ENCODE measurements at regions not wholly inside any gene's neighbourhood (a gene's known extent, or its start where the extent isn't known, plus 50 kb on each side); places are given as distances from the start of the nearest gene placed in this dataset.

DNA sequence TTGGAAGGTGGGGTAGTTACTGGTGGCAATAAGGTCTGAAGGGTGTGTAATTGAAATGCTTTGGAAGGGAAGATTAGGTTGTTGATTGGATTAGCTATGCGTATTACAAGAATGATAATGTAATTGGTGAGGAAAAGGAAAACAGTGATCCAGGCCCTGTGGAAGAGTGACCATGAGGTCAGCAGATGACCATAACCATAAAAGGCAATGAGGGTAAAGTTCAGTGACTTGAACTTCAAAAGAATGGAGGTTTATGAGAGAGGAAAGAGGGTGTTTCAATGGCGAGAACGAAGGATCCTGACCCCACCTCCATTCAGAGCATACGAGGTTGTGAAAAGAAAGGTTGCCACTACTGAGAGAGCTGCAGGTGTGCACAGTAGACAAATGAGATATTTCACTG, 439.7 kb downstream of the CCSER2 start:
- DNase-seq (ENCODE audit: low read depth in 4 of 4, low spot score in 2 of 4), result no peak

DNA sequence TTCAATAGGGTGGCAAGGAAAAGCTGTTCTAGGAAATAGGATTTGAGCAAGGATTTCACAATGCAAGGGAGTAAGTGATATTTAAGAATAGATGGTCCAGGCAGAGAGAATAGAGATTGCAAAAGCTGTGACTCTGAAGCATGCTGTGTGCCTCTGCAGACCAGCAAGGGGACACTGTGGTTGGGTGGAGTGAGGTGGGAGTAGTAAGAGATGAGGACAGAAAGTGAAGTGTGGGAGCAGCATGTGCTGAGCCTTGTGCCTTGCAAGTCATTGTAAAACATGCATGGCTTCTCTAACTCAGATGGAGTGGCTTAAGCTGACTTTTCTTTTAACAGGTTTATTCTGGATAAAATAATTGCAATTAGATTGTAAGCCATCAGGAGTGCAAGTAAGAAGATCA, 442.4 kb downstream of the CCSER2 start:
- DNase-seq (ENCODE audit: low read depth in 4 of 4, low spot score in 2 of 4), result no peak

GRCh38 chr10:84783386-84783785, 455.0 kb downstream of the CCSER2 start:
- peak in 2 of 4 donors; percentile 2 to 16 for DNase-seq (ENCODE audit: low read depth in 4 of 4, low spot score in 2 of 4)

- DNase-seq (ENCODE audit: low read depth in 4 of 4, low spot score in 2 of 4), result no peak
These were observed 455.5 kb downstream of the CCSER2 start for GRCh38 chr10:84783909-84784308.

- no peak for DNase-seq (ENCODE audit: low read depth in 4 of 4, low spot score in 2 of 4)
These were observed 456.4 kb downstream of the CCSER2 start for GRCh38 chr10:84784749-84785148.

DNA sequence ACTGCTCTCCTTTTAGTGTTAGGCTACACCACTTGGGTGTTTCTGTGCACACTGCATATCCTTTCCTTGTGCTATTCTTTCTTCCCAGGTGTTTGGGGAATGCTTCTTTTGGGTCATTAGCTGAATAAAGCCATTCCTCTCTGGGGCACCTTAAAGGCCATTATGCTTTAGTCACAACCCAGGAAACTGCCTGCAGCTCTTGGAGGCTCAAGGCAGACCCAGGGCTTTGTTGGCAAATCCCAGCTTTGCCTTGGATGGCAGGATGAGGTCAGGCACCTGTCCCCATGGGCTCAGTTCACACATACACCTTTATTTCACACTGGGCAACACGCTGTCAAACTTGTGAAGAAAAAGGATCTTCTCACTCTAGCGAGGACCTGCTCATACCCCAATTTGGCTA, 460.6 kb downstream of the CCSER2 start:
- no peak for DNase-seq (ENCODE audit: low read depth in 4 of 4, low spot score in 2 of 4)

GRCh38 chr10:84798312-84798711, 469.9 kb downstream of the CCSER2 start:
- no peak for DNase-seq (ENCODE audit: low read depth in 4 of 4, low spot score in 2 of 4)

GRCh38 chr10:84801156-84801555, 472.8 kb downstream of the CCSER2 start:
- DNase-seq (ENCODE audit: low read depth in 4 of 4, low spot score in 2 of 4), result no peak

- DNase-seq (ENCODE audit: low read depth in 4 of 4, low spot score in 2 of 4), result no peak
These were observed 473.5 kb downstream of the CCSER2 start for GRCh38 chr10:84801916-84802315.

GRCh38 chr10:84805149-84805548, 476.8 kb downstream of the CCSER2 start:
- no peak for DNase-seq (ENCODE audit: low read depth in 4 of 4, low spot score in 2 of 4)

GRCh38 chr10:84811113-84811512, 482.7 kb downstream of the CCSER2 start:
- DNase-seq (ENCODE audit: low read depth in 4 of 4, low spot score in 2 of 4), result no peak

DNA sequence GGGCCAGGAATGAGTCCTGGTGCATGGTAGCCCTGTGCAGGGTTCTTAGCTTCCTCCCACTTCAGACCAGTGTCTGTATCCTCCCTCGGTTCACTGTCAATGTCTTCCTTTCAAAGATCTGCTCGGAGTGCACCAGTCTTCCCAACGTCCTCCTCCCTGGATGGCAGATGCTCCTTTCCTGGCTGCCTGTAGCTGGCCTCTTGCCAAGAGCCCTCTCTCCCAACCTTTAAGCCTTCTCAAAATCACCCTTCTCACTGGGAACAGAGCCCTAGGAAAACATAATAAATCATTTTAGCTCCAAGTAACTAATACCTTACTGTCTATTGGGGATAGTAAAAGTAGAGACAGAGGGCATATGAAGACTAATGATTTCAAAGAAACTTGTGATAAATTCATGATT, 490.6 kb downstream of the CCSER2 start:
- DNase-seq (ENCODE audit: low read depth in 4 of 4, low spot score in 2 of 4), result no peak

DNA sequence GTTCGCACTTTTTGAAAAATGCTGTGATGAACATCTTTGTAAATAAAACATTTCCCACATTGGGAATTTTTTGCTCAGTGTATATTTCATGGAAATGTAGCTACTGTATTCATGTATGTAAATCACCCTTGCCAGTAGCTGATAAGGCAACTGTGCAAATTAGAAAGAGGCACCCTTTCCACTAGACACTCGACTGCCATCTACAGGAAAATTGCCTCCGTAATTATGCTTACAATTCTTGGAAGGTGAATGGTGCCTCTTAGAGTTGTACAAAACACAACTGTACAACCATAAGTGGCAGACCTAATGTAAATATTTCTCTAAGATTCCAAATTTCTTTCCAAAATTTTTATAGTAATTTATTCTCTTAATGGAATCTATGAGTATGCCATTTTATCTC, 491.7 kb downstream of the CCSER2 start:
- DNase-seq (ENCODE audit: low read depth in 4 of 4, low spot score in 2 of 4), result no peak

DNA sequence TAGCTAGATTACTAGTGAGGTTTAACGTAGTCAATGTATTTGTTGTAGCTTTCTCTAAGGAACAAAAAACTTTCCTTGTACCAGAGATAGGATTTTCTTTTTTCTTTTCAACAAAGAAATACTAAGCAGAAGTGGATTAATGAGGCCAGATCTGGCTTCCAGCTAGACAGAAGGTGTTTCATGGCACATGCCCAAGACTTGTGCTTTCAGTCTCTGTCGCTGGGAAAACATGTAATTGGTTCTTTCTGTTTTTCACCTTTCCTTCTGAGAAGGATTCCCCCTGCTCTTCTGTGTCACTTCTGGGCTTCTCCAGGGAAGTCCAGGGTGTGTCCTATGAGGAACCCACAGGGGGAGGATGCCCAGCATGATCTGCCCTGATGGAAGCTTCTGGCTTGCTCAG, 492.2 kb downstream of the CCSER2 start:
- DNase-seq (ENCODE audit: low read depth in 4 of 4, low spot score in 2 of 4), result no peak

DNA sequence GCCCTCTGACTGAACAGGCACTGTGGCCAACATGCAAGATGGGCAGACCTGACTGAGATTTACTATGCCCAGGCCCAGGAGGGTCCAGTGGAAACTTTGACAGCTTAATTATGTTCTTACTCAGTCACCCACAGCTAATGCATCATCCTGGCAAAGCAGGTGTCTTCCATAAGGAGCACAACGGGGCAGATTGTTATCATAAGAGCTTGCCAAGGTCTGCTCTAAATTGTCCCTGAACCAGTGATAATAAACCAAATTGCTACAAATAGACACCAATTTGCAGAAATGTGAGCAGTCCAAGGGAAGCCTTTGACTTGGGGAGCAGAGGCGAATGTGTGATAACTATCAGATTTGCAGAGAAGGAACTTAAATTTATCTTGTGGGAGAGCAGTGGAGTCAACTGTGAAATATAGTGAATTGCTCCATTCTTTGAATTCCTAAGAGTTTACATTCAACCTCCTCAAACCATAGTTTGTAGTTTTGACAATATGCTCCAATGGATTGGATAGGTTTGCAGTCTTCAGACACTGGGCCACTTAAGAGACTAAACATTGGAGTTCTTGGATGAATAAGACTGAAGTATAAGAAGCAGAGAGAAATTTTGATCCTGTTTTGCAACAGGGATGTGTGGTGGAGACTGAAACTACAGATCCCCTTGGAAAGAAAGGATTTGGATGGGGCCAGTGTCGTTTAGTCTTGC, 494.7 kb downstream of the CCSER2 start:
- no peak for DNase-seq (ENCODE audit: low read depth in 4 of 4, low spot score in 2 of 4)

- DNase-seq (ENCODE audit: low read depth in 4 of 4, low spot score in 2 of 4), result no peak
These were observed 496.1 kb downstream of the CCSER2 start for GRCh38 chr10:84824525-84824924.

DNA sequence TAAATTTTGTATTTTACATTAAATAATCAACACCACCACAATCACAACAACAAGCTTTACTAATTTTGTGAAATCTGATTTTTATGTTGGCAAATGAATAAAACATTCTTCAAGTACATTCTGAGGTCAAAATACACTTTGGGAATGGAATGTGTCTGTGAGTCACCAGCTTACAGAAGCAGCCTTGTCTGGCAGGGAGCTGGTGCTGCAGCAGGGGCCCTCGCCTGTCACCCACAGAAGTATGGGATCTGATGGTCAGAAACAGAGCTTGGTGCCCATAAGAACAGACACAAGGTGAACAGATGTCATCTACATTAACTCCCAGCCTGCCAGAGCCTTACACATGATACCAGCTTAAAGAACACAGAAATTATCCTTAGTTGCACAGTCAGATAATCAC, 496.9 kb downstream of the CCSER2 start:
- no peak for DNase-seq (ENCODE audit: low read depth in 4 of 4, low spot score in 2 of 4)

GRCh38 chr10:84826704-84827103, 498.3 kb downstream of the CCSER2 start:
- no peak for DNase-seq (ENCODE audit: low read depth in 4 of 4, low spot score in 2 of 4)

DNA sequence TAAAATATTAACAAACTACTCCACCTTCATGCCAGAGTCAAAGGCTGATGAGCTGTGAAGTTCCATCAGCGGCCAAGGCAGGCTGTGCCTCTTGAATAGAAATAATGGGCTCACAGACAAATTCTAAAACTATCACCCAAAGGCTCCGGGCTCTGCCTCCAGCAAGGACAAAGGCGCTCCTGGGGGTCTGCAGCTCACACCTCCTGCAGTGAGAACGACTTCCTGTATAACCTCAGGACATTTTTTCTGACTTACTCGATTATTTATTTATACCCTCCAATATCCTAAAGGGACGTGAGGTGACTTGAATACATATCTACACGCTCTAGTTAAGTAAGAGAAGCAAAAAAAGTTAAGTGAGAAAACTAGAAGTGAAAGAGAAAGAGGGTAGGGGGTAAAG, 500.7 kb downstream of the CCSER2 start:
- no peak for DNase-seq (ENCODE audit: low read depth in 4 of 4, low spot score in 2 of 4)

- DNase-seq (ENCODE audit: low read depth in 4 of 4, low spot score in 2 of 4), result no peak
These were observed 508.8 kb downstream of the CCSER2 start for GRCh38 chr10:84837041-84837812.

DNA sequence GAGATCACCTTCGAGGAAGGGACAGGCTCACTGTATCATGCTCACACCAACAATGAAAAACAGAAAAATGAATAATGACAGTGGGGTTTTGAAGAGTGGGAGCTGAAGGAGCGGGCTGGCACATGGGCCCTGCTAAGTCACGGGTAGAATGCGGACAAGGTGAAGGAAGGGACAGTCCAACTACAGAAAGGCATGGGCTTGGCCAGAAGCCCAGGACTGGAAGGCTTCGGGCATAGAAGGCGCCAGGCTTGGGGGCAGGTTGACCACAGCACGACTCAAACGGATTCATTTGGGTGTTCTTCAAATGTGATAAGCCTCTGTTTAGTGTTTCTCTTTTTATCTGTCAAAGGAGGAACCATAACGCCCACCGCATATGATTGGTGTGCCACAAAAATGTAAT, 509.5 kb downstream of the CCSER2 start:
- no peak for DNase-seq (ENCODE audit: low read depth in 4 of 4, low spot score in 2 of 4)

GRCh38 chr10:84838851-84839250, 510.5 kb downstream of the CCSER2 start:
- DNase-seq (ENCODE audit: low read depth in 4 of 4, low spot score in 2 of 4), result no peak
